ENCODE measurements at regions not wholly inside any gene's neighbourhood (a gene's known extent, or its start where the extent isn't known, plus 50 kb on each side); places are given as distances from the start of the nearest gene placed in this dataset.

DNA sequence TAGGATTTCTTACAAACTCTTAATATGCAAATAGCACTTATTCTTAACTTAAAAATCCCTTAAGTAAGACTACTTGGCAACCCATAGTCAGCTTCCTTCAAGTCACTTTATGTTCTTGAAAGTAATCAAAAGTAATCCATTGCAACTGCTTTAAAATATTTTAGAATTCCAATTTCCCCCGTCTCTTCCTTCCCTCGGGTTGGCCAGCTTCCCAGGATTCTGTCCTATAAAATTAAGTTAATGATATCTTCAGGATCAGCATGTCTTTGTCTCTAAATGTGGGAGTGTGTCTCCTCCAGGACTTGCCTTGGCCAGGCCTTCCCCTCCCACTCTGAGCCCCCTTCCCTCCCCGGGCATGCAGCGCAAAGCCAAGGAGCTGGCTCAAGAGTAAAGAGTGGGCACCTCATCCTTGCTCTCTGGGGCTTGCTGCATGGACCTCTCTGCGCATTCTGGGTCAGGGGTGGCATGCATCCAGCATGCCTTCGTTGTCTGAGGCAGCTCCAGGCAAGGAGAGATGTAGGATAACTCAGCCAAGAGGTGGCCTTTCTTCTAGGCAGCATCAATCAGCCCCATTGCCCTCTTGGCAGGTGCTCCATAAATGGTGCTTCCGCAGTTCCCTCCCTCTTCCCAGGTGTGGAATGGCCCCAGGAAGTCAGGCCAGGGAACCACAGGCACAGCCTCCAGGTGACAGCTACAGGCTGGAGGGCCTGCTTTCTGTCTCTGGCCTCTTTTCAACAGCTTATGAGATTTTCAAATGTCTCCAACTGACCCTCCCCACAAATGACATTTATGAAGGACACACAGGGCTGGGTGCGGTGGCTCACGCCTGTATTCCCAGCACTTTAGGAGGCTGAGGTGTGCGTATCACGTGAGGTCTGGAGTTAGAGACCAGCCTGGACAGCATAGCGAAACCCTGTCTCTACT, 108.7 kb upstream of the ALDH1A3 start:
- H3K23ac ChIP-seq (ENCODE audit: insufficient read length), result no peak overlapping the region
- no peak overlapping the region for H4K91ac ChIP-seq (replicated peaks; ENCODE audit: insufficient read length, low read length)
- no peak overlapping the region for H2BK20ac ChIP-seq (ENCODE audit: low read length)
- 89% methylated on average over 10 of the region's 12 CpGs; no CpG with 5 or more reads in 1 of the 2 experiments for WGBS, 2 experiments (ENCODE audit: extremely low coverage in 1 of 2, insufficient coverage in 1 of 2, insufficient read length in 1 of 2, insufficient replicate concordance in 2 of 2, low coverage in 1 of 2, low lambda C conversion rate in 2 of 2, missing lambda C conversion rate in 1 of 2)
- no peaks in the 10 kb centered on the region for H3K79me2 ChIP-seq (ENCODE audit: control insufficient read depth in 1 of 2, insufficient read depth in 2 of 2, low read length in 2 of 2)
- DNase-seq (ENCODE audit: low read depth in 1 of 2, low spot score in 2 of 2), result no peak
- no peak overlapping the region for H3K14ac ChIP-seq (ENCODE audit: insufficient read length)
- H3K9me3 ChIP-seq (ENCODE audit: insufficient read depth in 2 of 2, low read depth in 1 of 2, low read length in 1 of 2), result peaks cover under 1 to 7% of the 10 kb centered on the region in 2 experiments; a peak in 2 of 4 replicates
- H3K23me2 ChIP-seq (ENCODE audit: low read depth, low read length), result no peaks in the 10 kb centered on the region
- no peak overlapping the region for H4K8ac ChIP-seq (ENCODE audit: extremely low read depth, insufficient read depth, low read length)
- no peak overlapping the region for H2BK15ac ChIP-seq (ENCODE audit: low read length)
- ChIA-PET POLR2A (ENCODE audit: partially characterized antibody) (no interaction called here), CTCF (ENCODE audit: partially characterized antibody) (interaction anchor here (1.3 to 2.4 kb wide), 4 partner anchors 8 to 102 kb away, joined by 3 to 12 read pairs (median 4); no protein-coding TSS in a partner anchor)
- no peaks in the 10 kb centered on the region for H3K27me3 ChIP-seq (replicated peaks in 1 of 4; ENCODE audit: control insufficient read depth in 3 of 4, extremely low read depth in 1 of 4, insufficient read depth in 3 of 4, low read length in 3 of 4)
- H3K36me3 ChIP-seq (ENCODE audit: control insufficient read depth in 2 of 4, insufficient read depth in 4 of 4, low read length in 3 of 4), result no peaks in the 10 kb centered on the region
- H3K56ac ChIP-seq (replicated peaks; ENCODE audit: insufficient read length, low read depth, low read length), result no peak overlapping the region
- H3K9ac ChIP-seq (replicated peaks in 1 of 4; ENCODE audit: extremely low read depth in 1 of 4, low read depth in 3 of 4, low read length in 3 of 4), result no peak overlapping the region
- no peak overlapping the region for H3K4me3 ChIP-seq (ENCODE audit: extremely low read depth in 1 of 4, insufficient read depth in 2 of 4, low read depth in 3 of 4, low read length in 4 of 4)
- no peak overlapping the region for H2BK120ac ChIP-seq (replicated peaks; ENCODE audit: low read depth, low read length)
- H2BK5ac ChIP-seq (ENCODE audit: low read depth, low read length), result no peak overlapping the region
- TF ChIP-seq TAF1 (IDR thresholded peaks at IDR 0.05; ENCODE audit: low read depth, low read length) (no peak), HDAC6 (IDR thresholded peaks at IDR 0.05; ENCODE audit: low read depth, low read length) (no peak), KDM5A (IDR thresholded peaks at IDR 0.05; ENCODE audit: low read length) (no peak)
- no peaks in the 10 kb centered on the region for H3K79me1 ChIP-seq (ENCODE audit: low read depth, low read length)
- H3K4ac ChIP-seq (replicated peaks; ENCODE audit: insufficient read length, low read depth, low read length), result no peak overlapping the region
- H4K5ac ChIP-seq (ENCODE audit: insufficient read length, low read depth, low read length), result no peak overlapping the region
- no peaks in the 10 kb centered on the region for H4K20me1 ChIP-seq (replicated peaks in 1 of 2; ENCODE audit: control insufficient read depth in 1 of 2, insufficient read depth in 2 of 2, low read length in 2 of 2)
- no peak overlapping the region for H3K18ac ChIP-seq (ENCODE audit: extremely low read depth, low read length)
- no peak overlapping the region for H2AFZ ChIP-seq (ENCODE audit: low read length)
- H2BK12ac ChIP-seq (ENCODE audit: low read depth, low read length), result no peak overlapping the region
- no peak overlapping the region for H2AK5ac ChIP-seq (ENCODE audit: low read depth, low read length)
- no peak overlapping the region for H3K27ac ChIP-seq (ENCODE audit: low read depth, low read length)
- no peak for FAIRE-seq
- no peak overlapping the region for H3K4me2 ChIP-seq (ENCODE audit: insufficient read depth in 1 of 2, low read depth in 2 of 2, low read length in 2 of 2)
- peaks cover 0 to 7% (median 1%) of the 10 kb centered on the region in 4 experiments; a peak in 4 of 7 replicates for H3K4me1 ChIP-seq (replicated peaks in 1 of 4; ENCODE audit: control insufficient read depth in 3 of 4, insufficient read depth in 4 of 4, low read length in 3 of 4)

Measured in H1 (cell line).